ENCODE measurements at regions not wholly inside any gene's neighbourhood (a gene's known extent, or its start where the extent isn't known, plus 50 kb on each side); places are given as distances from the start of the nearest gene placed in this dataset.

DNA sequence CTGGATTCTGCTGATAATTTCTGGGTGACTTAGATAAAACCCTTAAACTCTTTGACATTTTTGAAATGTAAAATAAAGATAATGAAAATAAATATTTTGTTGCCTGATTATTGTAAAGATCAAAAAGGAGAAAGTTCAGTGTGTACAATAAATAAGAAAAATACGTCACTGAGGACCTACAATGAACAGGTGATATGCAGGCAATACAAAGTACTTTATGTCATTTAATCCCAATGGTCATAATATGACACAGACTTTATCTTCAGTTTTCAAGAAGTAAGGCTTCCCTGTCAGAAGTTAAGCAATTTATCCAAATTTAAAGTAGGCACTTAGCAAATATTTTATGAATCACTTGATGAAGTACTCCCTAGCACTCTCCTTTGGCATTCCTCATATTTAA, 532.8 kb downstream of the GBA3 start:
- H3K4me1 ChIP-seq (ENCODE audit: insufficient read depth, low read length) = no peaks in the 10 kb centered on the region
- ChIA-PET CTCF (ENCODE audit: low intra/inter-chr PET ratio, low total read pairs) (no interaction called here), POLR2A (no interaction called here)
- H2AFZ ChIP-seq (ENCODE audit: low read length) = no peak overlapping the region
- FAIRE-seq (no peak), ATAC-seq (no peak), DNase-seq (ENCODE audit: low spot score) (no peak)
- H4K20me1 ChIP-seq (ENCODE audit: insufficient read depth, low read length) = no peaks in the 10 kb centered on the region
- H3K9me3 ChIP-seq (ENCODE audit: low read length) = no peaks in the 10 kb centered on the region
- in situ Hi-C loops (cut with HindIII; ENCODE audit: extremely low pct_ligation_motif_present, low pct_unique_long_range_greater_than_20kb) = no loop called here
- no peaks in the 10 kb centered on the region for H3K79me2 ChIP-seq (ENCODE audit: insufficient read depth, low read length)
- H3K4me3 ChIP-seq (replicated peaks in 1 of 3; ENCODE audit: insufficient read depth in 1 of 3, low read depth in 2 of 3, low read length in 3 of 3) = no peak overlapping the region
- 8% methylated on average over 1 of the region's 1 CpG for WGBS (ENCODE audit: low lambda C conversion rate)
- H3K27me3 ChIP-seq (ENCODE audit: control insufficient read depth in 1 of 2, insufficient read depth in 2 of 2, low read length in 2 of 2) = no peaks in the 10 kb centered on the region
- intact Hi-C loops (cut with micrococcal nuclease; ENCODE audit: unreplicated experiment) = no loop called here
- H3K36me3 ChIP-seq (replicated peaks in 1 of 2; ENCODE audit: control insufficient read depth in 1 of 2, insufficient read depth in 2 of 2, low read length in 2 of 2) = no peaks in the 10 kb centered on the region
- no peak overlapping the region for H3K27ac ChIP-seq (ENCODE audit: extremely low read length, insufficient read depth, low read length)
- H3K9ac ChIP-seq (ENCODE audit: insufficient read depth, low read depth, low read length) = no peak overlapping the region
- no peak overlapping the region for H3K4me2 ChIP-seq (ENCODE audit: low read depth, low read length)
- TF ChIP-seq ARNT (IDR thresholded peaks at IDR 0.05) = no peak
- TF ChIP-seq NR3C1 (CRISPR knock-in tag; IDR thresholded peaks at IDR 0.05) = no peak
- TF ChIP-seq SP5 (CRISPR knock-in tag; IDR thresholded peaks at IDR 0.05; ENCODE audit: borderline replicate concordance, low read depth) = no peak
- no peak for TF ChIP-seq IKZF4 (CRISPR knock-in tag; IDR thresholded peaks at IDR 0.05; ENCODE audit: borderline replicate concordance, low read depth, not compliant biosample characterization)
- TF ChIP-seq, protein P1, sequence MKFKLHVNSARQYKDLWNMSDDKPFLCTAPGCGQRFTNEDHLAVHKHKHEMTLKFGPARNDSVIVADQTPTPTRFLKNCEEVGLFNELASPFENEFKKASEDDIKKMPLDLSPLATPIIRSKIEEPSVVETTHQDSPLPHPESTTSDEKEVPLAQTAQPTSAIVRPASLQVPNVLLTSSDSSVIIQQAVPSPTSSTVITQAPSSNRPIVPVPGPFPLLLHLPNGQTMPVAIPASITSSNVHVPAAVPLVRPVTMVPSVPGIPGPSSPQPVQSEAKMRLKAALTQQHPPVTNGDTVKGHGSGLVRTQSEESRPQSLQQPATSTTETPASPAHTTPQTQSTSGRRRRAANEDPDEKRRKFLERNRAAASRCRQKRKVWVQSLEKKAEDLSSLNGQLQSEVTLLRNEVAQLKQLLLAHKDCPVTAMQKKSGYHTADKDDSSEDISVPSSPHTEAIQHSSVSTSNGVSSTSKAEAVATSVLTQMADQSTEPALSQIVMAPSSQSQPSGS (CRISPR knock-in tag; IDR thresholded peaks at IDR 0.05) = no peak
- TF ChIP-seq ZFP1 (CRISPR knock-in tag; IDR thresholded peaks at IDR 0.05) = no peak
- TF ChIP-seq MAZ (IDR thresholded peaks at IDR 0.05; ENCODE audit: borderline replicate concordance, low read depth, low read length) = no peak
- no peak for TF ChIP-seq MAZ (CRISPR knock-in tag; IDR thresholded peaks at IDR 0.05; ENCODE audit: low read depth)
- TF ChIP-seq ZNF569 (CRISPR knock-in tag; IDR thresholded peaks at IDR 0.05; ENCODE audit: borderline replicate concordance) = no peak
- TF ChIP-seq NCOA5 (CRISPR knock-in tag; IDR thresholded peaks at IDR 0.05) = no peak
- BruUV-seq (replicated peaks) = no TSS peak

All from HepG2 (cell line).